ENCODE measurements at regions not wholly inside any gene's neighbourhood (a gene's known extent, or its start where the extent isn't known, plus 50 kb on each side); places are given as distances from the start of the nearest gene placed in this dataset.
A peak's percentile ranks its signal among the peaks of the same experiment; 100 is the strongest.

- Histone ChIP-seq H2AFZ (ENCODE audit: low read length) (no peak overlapping the region), H3K4me1 (ENCODE audit: low read length) (no peaks in the 10 kb centered on the region), H3K36me3 (ENCODE audit: insufficient read depth, low read length) (no peaks in the 10 kb centered on the region), H3K27me3 (ENCODE audit: low read length) (no peaks in the 10 kb centered on the region), H4K20me1 (ENCODE audit: insufficient read depth, low read depth, low read length) (0 out of 2 replicates have a peak, but pooled peaks cover 7% of the 10 kb centered on the region), H3K9me2 (replicated peaks; ENCODE audit: insufficient read depth, low read length) (no peaks in the 10 kb centered on the region), H3K4me3 (ENCODE audit: low read length) (no peak overlapping the region), H3K9ac (ENCODE audit: low read length) (no peak overlapping the region), H3K79me2 (ENCODE audit: low read length) (no peaks in the 10 kb centered on the region), H3K4me2 (ENCODE audit: low read depth, low read length, poor library complexity, severe bottlenecking) (no peak overlapping the region), H3K9me3 (ENCODE audit: low read length) (no peaks in the 10 kb centered on the region), H3K27ac (ENCODE audit: low read length) (no peak overlapping the region)
- peak; percentile 14 for DNase-seq
These were observed 154.9 kb downstream of the OLFM1 start for GRCh38 chr9:135242406-135242805.

GRCh38 chr9:135243201-135244190 lies 156.0 kb downstream of the OLFM1 start:
- Histone ChIP-seq H3K27me3 (ENCODE audit: low read length) (no peaks in the 10 kb centered on the region), H4K20me1 (ENCODE audit: insufficient read depth, low read depth, low read length) (0 out of 2 replicates have a peak, but pooled peaks cover 7% of the 10 kb centered on the region), H3K9me2 (replicated peaks; ENCODE audit: insufficient read depth, low read length) (no peaks in the 10 kb centered on the region), H3K36me3 (ENCODE audit: insufficient read depth, low read length) (no peaks in the 10 kb centered on the region), H3K79me2 (ENCODE audit: low read length) (no peaks in the 10 kb centered on the region), H3K9me3 (ENCODE audit: low read length) (no peaks in the 10 kb centered on the region), H2AFZ (ENCODE audit: low read length) (no peak overlapping the region), H3K4me1 (ENCODE audit: low read length) (no peaks in the 10 kb centered on the region), H3K9ac (ENCODE audit: low read length) (no peak overlapping the region), H3K4me3 (ENCODE audit: low read length) (no peak overlapping the region), H3K4me2 (ENCODE audit: low read depth, low read length, poor library complexity, severe bottlenecking) (no peak overlapping the region), H3K27ac (ENCODE audit: low read length) (no peak overlapping the region)
- no peak for DNase-seq

GRCh38 chr9:135244271-135245221 lies 157.1 kb downstream of the OLFM1 start:
- no peak for DNase-seq
- Histone ChIP-seq H3K9ac (ENCODE audit: low read length) (no peak overlapping the region), H3K4me2 (ENCODE audit: low read depth, low read length, poor library complexity, severe bottlenecking) (no peak overlapping the region), H2AFZ (ENCODE audit: low read length) (no peak overlapping the region), H4K20me1 (ENCODE audit: insufficient read depth, low read depth, low read length) (0 out of 2 replicates have a peak, but pooled peaks cover 7% of the 10 kb centered on the region), H3K79me2 (ENCODE audit: low read length) (no peaks in the 10 kb centered on the region), H3K27me3 (ENCODE audit: low read length) (no peaks in the 10 kb centered on the region), H3K9me2 (replicated peaks; ENCODE audit: insufficient read depth, low read length) (no peaks in the 10 kb centered on the region), H3K27ac (ENCODE audit: low read length) (no peak overlapping the region), H3K9me3 (ENCODE audit: low read length) (no peaks in the 10 kb centered on the region), H3K36me3 (ENCODE audit: insufficient read depth, low read length) (no peaks in the 10 kb centered on the region), H3K4me1 (ENCODE audit: low read length) (no peaks in the 10 kb centered on the region), H3K4me3 (ENCODE audit: low read length) (no peak overlapping the region)

- no peaks in the 10 kb centered on the region for H3K79me2 ChIP-seq (ENCODE audit: low read length)
- H3K4me2 ChIP-seq (ENCODE audit: low read depth, low read length, poor library complexity, severe bottlenecking), result no peak overlapping the region
- no peak overlapping the region for H3K9ac ChIP-seq (ENCODE audit: low read length)
- no peaks in the 10 kb centered on the region for H3K9me3 ChIP-seq (ENCODE audit: low read length)
- no peak overlapping the region for H3K27ac ChIP-seq (ENCODE audit: low read length)
- no peaks in the 10 kb centered on the region for H3K27me3 ChIP-seq (ENCODE audit: low read length)
- no peak overlapping the region for H3K4me3 ChIP-seq (ENCODE audit: low read length)
- no peaks in the 10 kb centered on the region for H3K9me2 ChIP-seq (replicated peaks; ENCODE audit: insufficient read depth, low read length)
- no peaks in the 10 kb centered on the region for H3K4me1 ChIP-seq (ENCODE audit: low read length)
- H3K36me3 ChIP-seq (ENCODE audit: insufficient read depth, low read length), result no peaks in the 10 kb centered on the region
- H2AFZ ChIP-seq (ENCODE audit: low read length), result no peak overlapping the region
- H4K20me1 ChIP-seq (ENCODE audit: insufficient read depth, low read depth, low read length), result 0 out of 2 replicates have a peak, but pooled peaks cover 7% of the 10 kb centered on the region
- no peak for DNase-seq
These were observed 158.2 kb downstream of the OLFM1 start for GRCh38 chr9:135245482-135246247.

- no peaks in the 10 kb centered on the region for H3K79me2 ChIP-seq (ENCODE audit: low read length)
- no peak overlapping the region for H2AFZ ChIP-seq (ENCODE audit: low read length)
These were observed 159.1 kb downstream of the OLFM1 start for GRCh38 chr9:135246248-135247205.

GRCh38 chr9:135247227-135247930 lies 159.9 kb downstream of the OLFM1 start:
- Histone ChIP-seq H3K79me2 (ENCODE audit: low read length) (no peaks in the 10 kb centered on the region), H3K4me2 (ENCODE audit: low read depth, low read length, poor library complexity, severe bottlenecking) (no peak overlapping the region), H3K4me1 (ENCODE audit: low read length) (no peaks in the 10 kb centered on the region), H3K9me2 (replicated peaks; ENCODE audit: insufficient read depth, low read length) (no peaks in the 10 kb centered on the region), H3K27me3 (ENCODE audit: low read length) (no peaks in the 10 kb centered on the region), H3K4me3 (ENCODE audit: low read length) (no peak overlapping the region), H3K27ac (ENCODE audit: low read length) (no peak overlapping the region), H4K20me1 (ENCODE audit: insufficient read depth, low read depth, low read length) (0 out of 2 replicates have a peak, but pooled peaks cover 7% of the 10 kb centered on the region), H3K36me3 (ENCODE audit: insufficient read depth, low read length) (no peaks in the 10 kb centered on the region), H3K9ac (ENCODE audit: low read length) (no peak overlapping the region), H3K9me3 (ENCODE audit: low read length) (no peaks in the 10 kb centered on the region), H2AFZ (ENCODE audit: low read length) (no peak overlapping the region)
- no peak for DNase-seq

More at GRCh38 chr9:135246248-135247205, 159.1 kb downstream of the OLFM1 start:
- no peak overlapping the region for H3K4me3 ChIP-seq (ENCODE audit: low read length)
- DNase-seq, result no peak
- H3K36me3 ChIP-seq (ENCODE audit: insufficient read depth, low read length), result no peaks in the 10 kb centered on the region
- no peak overlapping the region for H3K27ac ChIP-seq (ENCODE audit: low read length)
- no peaks in the 10 kb centered on the region for H3K9me3 ChIP-seq (ENCODE audit: low read length)
- H3K4me2 ChIP-seq (ENCODE audit: low read depth, low read length, poor library complexity, severe bottlenecking), result no peak overlapping the region
- H4K20me1 ChIP-seq (ENCODE audit: insufficient read depth, low read depth, low read length), result 0 out of 2 replicates have a peak, but pooled peaks cover 7% of the 10 kb centered on the region
- no peak overlapping the region for H3K9ac ChIP-seq (ENCODE audit: low read length)
- H3K9me2 ChIP-seq (replicated peaks; ENCODE audit: insufficient read depth, low read length), result no peaks in the 10 kb centered on the region
- H3K27me3 ChIP-seq (ENCODE audit: low read length), result no peaks in the 10 kb centered on the region
- no peaks in the 10 kb centered on the region for H3K4me1 ChIP-seq (ENCODE audit: low read length)

Measured in Karpas-422 (cell line).